ENCODE measurements at regions not wholly inside any gene's neighbourhood (a gene's known extent, or its start where the extent isn't known, plus 50 kb on each side); places are given as distances from the start of the nearest gene placed in this dataset.

DNA sequence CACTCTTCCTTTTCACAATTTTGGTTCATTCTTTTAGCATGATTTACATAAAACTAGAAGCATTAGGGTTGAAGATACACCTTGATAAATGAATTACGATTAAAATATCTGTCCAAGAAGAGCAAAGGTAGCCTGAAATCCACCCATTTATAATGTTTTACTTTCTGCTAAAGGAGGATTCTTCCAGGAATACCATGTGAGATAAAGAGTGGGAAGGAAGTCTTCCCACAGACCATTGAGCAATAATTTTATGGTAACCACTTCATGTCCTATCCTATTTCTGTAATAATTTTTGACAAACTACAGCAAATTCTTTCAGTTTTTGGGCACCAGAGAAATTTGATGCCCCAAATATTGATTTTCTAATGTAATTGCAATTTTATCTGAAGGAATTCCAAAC lies 150.6 kb upstream of the STEAP4 start:
- Histone ChIP-seq H2AK5ac (ENCODE audit: insufficient read length, low read length) (no peak overlapping the region), H3K23me2 (ENCODE audit: insufficient read length, low read depth, low read length, poor library complexity, severe bottlenecking) (no peaks in the 10 kb centered on the region), H2BK20ac (ENCODE audit: low read depth, low read length, poor library complexity, severe bottlenecking) (no peak overlapping the region), H3K9me3 (ENCODE audit: control insufficient read depth, low read depth, low read length) (no peaks in the 10 kb centered on the region), H3K79me2 (ENCODE audit: insufficient read depth, low read length) (no peaks in the 10 kb centered on the region), H4K20me1 (ENCODE audit: control insufficient read depth, insufficient read depth, insufficient read length) (no peaks in the 10 kb centered on the region), H3K14ac (ENCODE audit: insufficient read depth, low read length) (no peak overlapping the region), H3K9ac (ENCODE audit: extremely low read depth, insufficient read length, low read length) (no peak overlapping the region), H2BK12ac (ENCODE audit: insufficient read length, low read depth, low read length) (no peak overlapping the region), H3K27me3 (ENCODE audit: insufficient read depth, low read length) (no peaks in the 10 kb centered on the region), H4K91ac (ENCODE audit: insufficient read length, low read depth, low read length) (no peak overlapping the region), H2BK15ac (ENCODE audit: low read depth, low read length) (no peak overlapping the region), H4K5ac (ENCODE audit: insufficient read length, low read depth, low read length) (no peak overlapping the region), H2AFZ (ENCODE audit: low read length) (no peak overlapping the region), H3T11ph (ENCODE audit: low read length) (no peak overlapping the region), H2BK120ac (ENCODE audit: low read depth, low read length, poor library complexity, severe bottlenecking) (no peak overlapping the region), H3K4me2 (ENCODE audit: insufficient read depth, insufficient read length, low read length) (no peak overlapping the region), H3K4me1 (ENCODE audit: insufficient read depth, low read length) (no peaks in the 10 kb centered on the region), H4K8ac (replicated peaks; ENCODE audit: insufficient read length, low read depth, low read length) (no peak overlapping the region), H2BK5ac (ENCODE audit: insufficient read length, low read length) (no peak overlapping the region), H3K56ac (ENCODE audit: insufficient read length, low read depth, low read length) (no peak overlapping the region), H3K23ac (ENCODE audit: insufficient read length, low read depth, low read length) (no peak overlapping the region), H3K4ac (ENCODE audit: low read depth, low read length) (no peak overlapping the region), H3K79me1 (ENCODE audit: insufficient read depth, low read depth, low read length, poor library complexity, severe bottlenecking) (no peaks in the 10 kb centered on the region), H3K27ac (ENCODE audit: insufficient read length, low read depth, low read length) (no peak overlapping the region), H3K18ac (ENCODE audit: insufficient read length, low read depth, low read length) (no peak overlapping the region)
- no peaks in the 10 kb centered on the region for H3K4me1 Mint-ChIP-seq
- H3K9me3 Mint-ChIP-seq: no peaks in the 10 kb centered on the region
- no peak for DNase-seq
- H3K27ac Mint-ChIP-seq: no peak overlapping the region
- H3K36me3 Mint-ChIP-seq (ENCODE audit: insufficient read depth in 1 of 3, low read depth in 3 of 3): no peaks in the 10 kb centered on the region
- no peaks in the 10 kb centered on the region for H3K27me3 Mint-ChIP-seq (ENCODE audit: low read depth)
- no peak overlapping the region for H3K4me3 Mint-ChIP-seq
- no CpG with 5 or more reads among the region's 1 CpG for WGBS (ENCODE audit: extremely low coverage, insufficient read length, low lambda C conversion rate)
- TF ChIP-seq, protein P1, sequence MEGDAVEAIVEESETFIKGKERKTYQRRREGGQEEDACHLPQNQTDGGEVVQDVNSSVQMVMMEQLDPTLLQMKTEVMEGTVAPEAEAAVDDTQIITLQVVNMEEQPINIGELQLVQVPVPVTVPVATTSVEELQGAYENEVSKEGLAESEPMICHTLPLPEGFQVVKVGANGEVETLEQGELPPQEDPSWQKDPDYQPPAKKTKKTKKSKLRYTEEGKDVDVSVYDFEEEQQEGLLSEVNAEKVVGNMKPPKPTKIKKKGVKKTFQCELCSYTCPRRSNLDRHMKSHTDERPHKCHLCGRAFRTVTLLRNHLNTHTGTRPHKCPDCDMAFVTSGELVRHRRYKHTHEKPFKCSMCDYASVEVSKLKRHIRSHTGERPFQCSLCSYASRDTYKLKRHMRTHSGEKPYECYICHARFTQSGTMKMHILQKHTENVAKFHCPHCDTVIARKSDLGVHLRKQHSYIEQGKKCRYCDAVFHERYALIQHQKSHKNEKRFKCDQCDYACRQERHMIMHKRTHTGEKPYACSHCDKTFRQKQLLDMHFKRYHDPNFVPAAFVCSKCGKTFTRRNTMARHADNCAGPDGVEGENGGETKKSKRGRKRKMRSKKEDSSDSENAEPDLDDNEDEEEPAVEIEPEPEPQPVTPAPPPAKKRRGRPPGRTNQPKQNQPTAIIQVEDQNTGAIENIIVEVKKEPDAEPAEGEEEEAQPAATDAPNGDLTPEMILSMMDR (conservative IDR thresholded peaks at IDR 0.05): no peak
